Ascending aorta (tissue), 2 donors: ENCODE measurements at regions not wholly inside any gene's neighbourhood (a gene's known extent, or its start where the extent isn't known, plus 50 kb on each side); places are given as distances from the start of the nearest gene placed in this dataset.
"Not testable (repeated sequence)": the region's sequence is repeated elsewhere in the genome, so short reads cannot be mapped to it uniquely, and the experiment has no call there.

Experiments
- DNase-seq, 2 donors: peaks; one replicate each; pipeline ENCODE4 v3.0.0-alpha.2; 2019; ENCODE audit warnings: low spot score in 2 of 2
- H3K27ac ChIP-seq, 2 donors: fragments of 200-600 bp; sonication (generic); one replicate each; pipeline ENCODE4 v1.5.1; 2016 to 2017; ENCODE audit warnings: mild to moderate bottlenecking in 1 of 2
- H3K27me3 ChIP-seq: fragments of 200-600 bp; sonication (generic); one replicate; pipeline ENCODE4 v1.5.1; 2017
- H3K36me3 ChIP-seq, 2 donors: fragments of 200-600 bp; sonication (generic); one replicate each; pipeline ENCODE4 v1.5.1; 2016
- H3K4me1 ChIP-seq, 2 donors: fragments of 200-600 bp; sonication (generic); one replicate each; pipeline ENCODE4 v1.5.1; 2016 to 2017; ENCODE audit warnings: mild to moderate bottlenecking in 1 of 2
- H3K4me3 ChIP-seq, 2 donors: fragments of 200-600 bp; sonication (generic); one replicate each; pipeline ENCODE4 v1.5.1; 2016 to 2017; ENCODE audit warnings: mild to moderate bottlenecking in 1 of 2
- H3K9me3 ChIP-seq, 2 donors: fragments of 200-600 bp; sonication (generic); one replicate each; pipeline ENCODE4 v1.5.1; 2016
- intact Hi-C: fragments of 100-400 bp; cut with DNase I; formaldehyde crosslinking; loops from one replicate; pipeline ENCODE4 v1.15.1; 2023
- TF ChIP-seq, protein P1 (sequence below), 3 experiments: fragments of 200-600 bp in 2 of 3; fragments of 450-650 bp in 1 of 3; sonication (generic) in 2 of 3; IDR thresholded peaks; one replicate each; pipeline ENCODE4 v1.5.1; 2016 to 2019; ENCODE audit warnings: antibody characterized with exemption in 3 of 3, mild to moderate bottlenecking in 1 of 3, moderate library complexity in 1 of 3

DNA sequence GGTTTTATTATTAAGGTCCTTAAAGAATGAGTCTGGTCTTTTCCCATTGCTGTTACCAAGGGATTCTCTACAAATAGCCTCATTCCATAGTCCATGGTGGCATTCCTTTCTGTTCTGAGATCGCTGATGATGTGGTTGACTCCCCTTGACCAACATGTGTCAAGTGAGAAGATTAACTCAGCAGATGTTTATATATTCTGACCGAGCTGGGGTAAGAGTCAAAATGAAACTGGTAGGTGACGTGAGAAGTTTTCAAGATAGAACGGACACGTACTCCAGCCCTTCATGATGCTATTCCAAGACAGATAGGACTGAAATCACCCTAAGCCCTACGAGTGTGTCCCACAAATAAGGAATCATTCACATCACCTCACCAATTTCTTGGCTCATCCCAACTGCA is 155.5 kb upstream of the WWC1 start:
- TF ChIP-seq, protein P1, sequence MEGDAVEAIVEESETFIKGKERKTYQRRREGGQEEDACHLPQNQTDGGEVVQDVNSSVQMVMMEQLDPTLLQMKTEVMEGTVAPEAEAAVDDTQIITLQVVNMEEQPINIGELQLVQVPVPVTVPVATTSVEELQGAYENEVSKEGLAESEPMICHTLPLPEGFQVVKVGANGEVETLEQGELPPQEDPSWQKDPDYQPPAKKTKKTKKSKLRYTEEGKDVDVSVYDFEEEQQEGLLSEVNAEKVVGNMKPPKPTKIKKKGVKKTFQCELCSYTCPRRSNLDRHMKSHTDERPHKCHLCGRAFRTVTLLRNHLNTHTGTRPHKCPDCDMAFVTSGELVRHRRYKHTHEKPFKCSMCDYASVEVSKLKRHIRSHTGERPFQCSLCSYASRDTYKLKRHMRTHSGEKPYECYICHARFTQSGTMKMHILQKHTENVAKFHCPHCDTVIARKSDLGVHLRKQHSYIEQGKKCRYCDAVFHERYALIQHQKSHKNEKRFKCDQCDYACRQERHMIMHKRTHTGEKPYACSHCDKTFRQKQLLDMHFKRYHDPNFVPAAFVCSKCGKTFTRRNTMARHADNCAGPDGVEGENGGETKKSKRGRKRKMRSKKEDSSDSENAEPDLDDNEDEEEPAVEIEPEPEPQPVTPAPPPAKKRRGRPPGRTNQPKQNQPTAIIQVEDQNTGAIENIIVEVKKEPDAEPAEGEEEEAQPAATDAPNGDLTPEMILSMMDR (IDR thresholded peaks at IDR 0.05) = no peak
- intact Hi-C loops = no loop called here

DNA sequence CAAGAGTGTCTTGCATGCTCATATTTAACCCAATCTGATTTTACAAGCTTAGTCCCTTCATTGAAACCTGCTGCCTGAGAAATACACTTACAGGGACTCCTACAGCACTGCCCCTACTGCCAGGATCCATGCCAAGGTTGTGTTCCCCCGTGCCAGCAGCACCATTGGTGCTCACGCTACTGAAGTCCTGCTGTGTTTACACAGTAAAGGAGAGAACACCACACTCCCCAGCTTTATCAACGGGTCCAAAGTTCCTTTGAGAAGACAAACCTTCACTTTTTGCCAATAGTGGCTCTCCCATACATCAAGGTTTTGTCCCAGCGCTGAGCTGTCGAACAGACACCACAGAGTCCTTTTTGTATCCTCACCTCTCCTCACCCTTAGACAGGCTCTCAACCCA is 155.1 kb upstream of the WWC1 start:
- no peaks in the 10 kb centered on the region for H3K36me3 ChIP-seq
- H3K4me1 ChIP-seq = no peaks in the 10 kb centered on the region
- TF ChIP-seq, protein P1 (IDR thresholded peaks at IDR 0.05) = no peak
- H3K4me3 ChIP-seq = no peak overlapping the region
- intact Hi-C loops = no loop called here
- no peaks in the 10 kb centered on the region for H3K27me3 ChIP-seq
- no peak overlapping the region for H3K27ac ChIP-seq
- no peak for DNase-seq
- no peaks in the 10 kb centered on the region for H3K9me3 ChIP-seq

More for the DNA sequence above, 155.5 kb upstream of the WWC1 start:
- no peak for DNase-seq
- Histone ChIP-seq H3K36me3 (no peaks in the 10 kb centered on the region), H3K4me3 (no peak overlapping the region), H3K4me1 (no peaks in the 10 kb centered on the region), H3K9me3 (no peaks in the 10 kb centered on the region), H3K27me3 (no peaks in the 10 kb centered on the region), H3K27ac (no peak overlapping the region)

DNA sequence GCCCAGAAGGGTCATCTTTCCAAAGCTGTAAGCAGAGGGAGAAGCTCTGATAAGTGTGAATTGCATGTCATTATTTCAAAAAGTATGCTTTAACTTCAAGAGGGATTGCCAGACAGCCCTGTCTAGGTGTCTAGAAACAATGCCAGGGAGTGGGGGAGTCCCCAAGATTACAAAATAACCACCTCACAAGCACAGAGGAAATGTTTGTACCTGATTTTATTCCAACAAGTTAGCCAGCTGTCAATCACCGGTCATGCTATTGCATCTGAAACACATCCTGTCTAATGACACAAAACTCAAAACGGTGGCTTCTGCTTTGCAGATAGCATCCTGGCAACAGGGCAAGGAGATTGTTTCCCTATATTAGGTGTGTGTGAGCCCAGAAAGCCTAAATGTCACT is 154.2 kb upstream of the WWC1 start:
- DNase-seq = no peak
- H3K36me3 ChIP-seq = no peaks in the 10 kb centered on the region
- TF ChIP-seq, protein P1 (IDR thresholded peaks at IDR 0.05) = no peak
- no peaks in the 10 kb centered on the region for H3K27me3 ChIP-seq
- no peaks in the 10 kb centered on the region for H3K4me1 ChIP-seq
- H3K27ac ChIP-seq = no peak overlapping the region
- no peak overlapping the region for H3K4me3 ChIP-seq
- intact Hi-C loops = no loop called here
- no peaks in the 10 kb centered on the region for H3K9me3 ChIP-seq

DNA sequence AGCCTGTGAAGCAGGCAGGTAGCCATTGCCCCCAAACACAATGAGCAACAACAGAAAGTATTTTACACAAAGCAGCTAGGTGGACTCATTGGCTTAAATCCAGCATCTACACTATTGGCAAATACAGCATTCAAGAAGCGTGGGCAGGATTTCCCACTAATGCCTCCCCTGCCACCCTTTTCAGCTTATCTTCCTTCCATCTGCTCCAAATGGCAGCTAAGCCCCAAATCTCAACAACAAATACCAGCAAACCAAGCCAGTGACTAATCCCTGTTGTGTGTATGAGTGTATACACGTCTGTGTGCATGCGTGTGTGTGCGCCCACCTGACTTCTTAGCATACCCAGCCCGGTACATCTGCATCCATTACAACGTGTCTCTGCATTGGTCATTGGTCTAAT is 151.2 kb upstream of the WWC1 start:
- intact Hi-C loops = no loop called here
- TF ChIP-seq, protein P1 (IDR thresholded peaks at IDR 0.05) = no peak
- H3K27me3 ChIP-seq = no peaks in the 10 kb centered on the region

DNA sequence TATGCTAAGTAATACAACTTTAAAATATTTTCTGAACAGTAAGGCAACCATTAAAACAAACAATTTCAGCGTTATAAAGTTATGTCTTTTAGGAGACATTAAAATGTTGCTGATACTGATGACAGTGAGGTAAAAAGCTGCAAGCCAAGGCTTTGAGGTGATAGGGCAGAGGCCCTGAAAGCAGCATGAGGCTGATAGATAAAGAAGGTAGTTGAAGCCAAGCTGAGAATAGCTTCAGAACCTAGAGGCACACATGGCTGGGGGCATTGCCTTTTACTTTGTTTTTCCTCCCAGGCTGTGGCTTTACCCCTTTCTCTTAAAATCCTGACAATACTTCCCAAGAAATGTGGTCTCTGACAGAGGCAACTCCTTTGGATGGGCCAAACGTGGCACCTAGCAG is 149.0 kb upstream of the WWC1 start:
- no peaks in the 10 kb centered on the region for H3K9me3 ChIP-seq
- TF ChIP-seq, protein P1 (IDR thresholded peaks at IDR 0.05) = no peak
- intact Hi-C loops = no loop called here

More for the DNA sequence above, 151.2 kb upstream of the WWC1 start:
- Histone ChIP-seq H3K9me3 (no peaks in the 10 kb centered on the region), H3K36me3 (no peaks in the 10 kb centered on the region), H3K27ac (no peak overlapping the region), H3K4me3 (no peak overlapping the region), H3K4me1 (no peaks in the 10 kb centered on the region)
- no peak for DNase-seq

DNA sequence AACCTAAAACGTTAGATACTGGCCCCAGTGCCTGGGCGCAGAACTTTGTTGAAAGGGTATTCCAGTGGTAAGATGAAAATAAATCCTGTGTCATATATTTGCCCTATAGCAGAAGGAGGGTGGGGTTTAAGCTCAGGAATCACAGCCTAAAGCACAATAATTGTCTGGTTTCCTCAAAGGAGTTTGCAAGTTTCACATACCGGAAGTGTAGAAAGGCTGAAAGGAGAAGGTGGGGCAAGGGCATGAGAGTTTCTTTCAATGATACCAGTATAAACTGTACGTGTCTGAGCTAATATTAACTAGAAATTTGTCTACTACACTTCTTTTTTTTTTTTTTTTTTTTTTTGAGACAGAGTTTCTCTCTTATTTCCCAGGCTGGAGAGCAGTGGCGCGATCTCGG is 147.9 kb upstream of the WWC1 start:
- H3K9me3 ChIP-seq, H3K36me3 ChIP-seq, intact Hi-C loops, H3K27me3 ChIP-seq, H3K4me1 ChIP-seq, H3K4me3 ChIP-seq, DNase-seq, H3K27ac ChIP-seq: not testable (repeated sequence)

More for the DNA sequence above, 149.0 kb upstream of the WWC1 start:
- no peaks in the 10 kb centered on the region for H3K4me1 ChIP-seq
- no peak for DNase-seq
- H3K36me3 ChIP-seq = no peaks in the 10 kb centered on the region
- no peak overlapping the region for H3K27ac ChIP-seq
- no peaks in the 10 kb centered on the region for H3K27me3 ChIP-seq
- no peak overlapping the region for H3K4me3 ChIP-seq
